ENCODE measurements at regions not wholly inside any gene's neighbourhood (a gene's known extent, or its start where the extent isn't known, plus 50 kb on each side); places are given as distances from the start of the nearest gene placed in this dataset.
A peak's percentile ranks its signal among the peaks of the same experiment; 100 is the strongest.

GRCh38 chrX:137430984-137431475 lies 134.9 kb upstream of the ZIC3 start:
- CTCF ChIA-PET: no interaction called here
- no peak for TF ChIP-seq CTCF (IDR thresholded peaks at IDR 0.05; ENCODE audit: insufficient read depth, low read length, missing control alignments)
- DNase-seq (ENCODE audit: low read depth, low spot score): no peak
- H3K4me3 ChIP-seq (ENCODE audit: low read depth, low read length): no peak overlapping the region
- POLR2A ChIA-PET: no interaction called here

- TF ChIP-seq CTCF (IDR thresholded peaks at IDR 0.05; ENCODE audit: insufficient read depth, low read length, missing control alignments): no peak
- ChIA-PET CTCF (no interaction called here), POLR2A (no interaction called here)
- H3K4me3 ChIP-seq (ENCODE audit: low read depth, low read length): no peak overlapping the region
- DNase-seq (ENCODE audit: low read depth, low spot score): no peak
Measured at GRCh38 chrX:137430301-137430700, 135.6 kb upstream of the ZIC3 start.

- TF ChIP-seq CTCF (IDR thresholded peaks at IDR 0.05; ENCODE audit: insufficient read depth, low read length, missing control alignments): no peak
- ChIA-PET CTCF (no interaction called here), POLR2A (no interaction called here)
- no peak for DNase-seq (ENCODE audit: low read depth, low spot score)
- no peak overlapping the region for H3K4me3 ChIP-seq (ENCODE audit: low read depth, low read length)
Measured at GRCh38 chrX:137428766-137429591, 136.9 kb upstream of the ZIC3 start.

- ChIA-PET POLR2A (no interaction called here), CTCF (no interaction called here)
- no peak for TF ChIP-seq CTCF (IDR thresholded peaks at IDR 0.05; ENCODE audit: insufficient read depth, low read length, missing control alignments)
- no peak for DNase-seq (ENCODE audit: low read depth, low spot score)
- peak overlapping the region; percentile 39 for H3K4me3 ChIP-seq (ENCODE audit: low read depth, low read length)
Measured at GRCh38 chrX:137428221-137428661, 137.7 kb upstream of the ZIC3 start.

- CTCF ChIA-PET: no interaction called here
- peak overlapping the region; percentile 39 for H3K4me3 ChIP-seq (ENCODE audit: low read depth, low read length)
- POLR2A ChIA-PET: no interaction called here
- DNase-seq (ENCODE audit: low read depth, low spot score): no peak
- TF ChIP-seq CTCF (IDR thresholded peaks at IDR 0.05; ENCODE audit: insufficient read depth, low read length, missing control alignments): no peak
Measured at GRCh38 chrX:137427816-137428215, 138.1 kb upstream of the ZIC3 start.

GRCh38 chrX:137427426-137427778 lies 138.5 kb upstream of the ZIC3 start:
- POLR2A ChIA-PET: no interaction called here
- CTCF ChIA-PET: no interaction called here
- H3K4me3 ChIP-seq (ENCODE audit: low read depth, low read length): peak overlapping the region; percentile 39; the same call in 1 of the 2 replicates
- no peak for DNase-seq (ENCODE audit: low read depth, low spot score)
- TF ChIP-seq CTCF (IDR thresholded peaks at IDR 0.05; ENCODE audit: insufficient read depth, low read length, missing control alignments): no peak
